HEK293 (cell line): ENCODE measurements at regions not wholly inside any gene's neighbourhood (a gene's known extent, or its start where the extent isn't known, plus 50 kb on each side); places are given as distances from the start of the nearest gene placed in this dataset.

Experiments used
- TF ChIP-seq, protein P1 (sequence below): fragments of 450-650 bp; formaldehyde crosslinking; IDR thresholded peaks from 2 replicates; pipeline ENCODE4 v1.5.1; 2017; ENCODE audit warnings: missing biosample characterization, missing genetic modification characterization
- TF ChIP-seq, protein P2 (sequence below): fragments of 450-650 bp; formaldehyde crosslinking; IDR thresholded peaks from 2 replicates; pipeline ENCODE4 v1.5.1; 2016; ENCODE audit warnings: missing biosample characterization, missing genetic modification characterization

DNA sequence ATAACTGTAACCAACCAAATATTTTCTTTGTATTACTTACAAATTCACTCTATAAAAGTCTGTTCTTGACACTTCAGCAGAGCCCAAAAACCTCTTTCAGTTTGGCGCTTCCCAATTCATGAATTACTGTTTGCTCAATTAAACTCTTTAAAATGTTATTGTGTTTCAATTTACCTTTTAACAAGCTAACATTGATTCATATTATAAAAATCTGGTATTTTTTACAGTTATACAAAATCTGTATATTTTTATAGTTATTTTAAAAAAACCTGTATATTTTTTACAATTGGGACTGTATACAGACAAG, 75.3 kb upstream of the E2F3 start:
- TF ChIP-seq, protein P1, sequence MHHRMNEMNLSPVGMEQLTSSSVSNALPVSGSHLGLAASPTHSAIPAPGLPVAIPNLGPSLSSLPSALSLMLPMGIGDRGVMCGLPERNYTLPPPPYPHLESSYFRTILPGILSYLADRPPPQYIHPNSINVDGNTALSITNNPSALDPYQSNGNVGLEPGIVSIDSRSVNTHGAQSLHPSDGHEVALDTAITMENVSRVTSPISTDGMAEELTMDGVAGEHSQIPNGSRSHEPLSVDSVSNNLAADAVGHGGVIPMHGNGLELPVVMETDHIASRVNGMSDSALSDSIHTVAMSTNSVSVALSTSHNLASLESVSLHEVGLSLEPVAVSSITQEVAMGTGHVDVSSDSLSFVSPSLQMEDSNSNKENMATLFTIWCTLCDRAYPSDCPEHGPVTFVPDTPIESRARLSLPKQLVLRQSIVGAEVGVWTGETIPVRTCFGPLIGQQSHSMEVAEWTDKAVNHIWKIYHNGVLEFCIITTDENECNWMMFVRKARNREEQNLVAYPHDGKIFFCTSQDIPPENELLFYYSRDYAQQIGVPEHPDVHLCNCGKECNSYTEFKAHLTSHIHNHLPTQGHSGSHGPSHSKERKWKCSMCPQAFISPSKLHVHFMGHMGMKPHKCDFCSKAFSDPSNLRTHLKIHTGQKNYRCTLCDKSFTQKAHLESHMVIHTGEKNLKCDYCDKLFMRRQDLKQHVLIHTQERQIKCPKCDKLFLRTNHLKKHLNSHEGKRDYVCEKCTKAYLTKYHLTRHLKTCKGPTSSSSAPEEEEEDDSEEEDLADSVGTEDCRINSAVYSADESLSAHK (tag by site-specific recombination), result no peak
- TF ChIP-seq, protein P2, sequence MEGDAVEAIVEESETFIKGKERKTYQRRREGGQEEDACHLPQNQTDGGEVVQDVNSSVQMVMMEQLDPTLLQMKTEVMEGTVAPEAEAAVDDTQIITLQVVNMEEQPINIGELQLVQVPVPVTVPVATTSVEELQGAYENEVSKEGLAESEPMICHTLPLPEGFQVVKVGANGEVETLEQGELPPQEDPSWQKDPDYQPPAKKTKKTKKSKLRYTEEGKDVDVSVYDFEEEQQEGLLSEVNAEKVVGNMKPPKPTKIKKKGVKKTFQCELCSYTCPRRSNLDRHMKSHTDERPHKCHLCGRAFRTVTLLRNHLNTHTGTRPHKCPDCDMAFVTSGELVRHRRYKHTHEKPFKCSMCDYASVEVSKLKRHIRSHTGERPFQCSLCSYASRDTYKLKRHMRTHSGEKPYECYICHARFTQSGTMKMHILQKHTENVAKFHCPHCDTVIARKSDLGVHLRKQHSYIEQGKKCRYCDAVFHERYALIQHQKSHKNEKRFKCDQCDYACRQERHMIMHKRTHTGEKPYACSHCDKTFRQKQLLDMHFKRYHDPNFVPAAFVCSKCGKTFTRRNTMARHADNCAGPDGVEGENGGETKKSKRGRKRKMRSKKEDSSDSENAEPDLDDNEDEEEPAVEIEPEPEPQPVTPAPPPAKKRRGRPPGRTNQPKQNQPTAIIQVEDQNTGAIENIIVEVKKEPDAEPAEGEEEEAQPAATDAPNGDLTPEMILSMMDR, result no peak
